ENCODE measurements at regions not wholly inside any gene's neighbourhood (a gene's known extent, or its start where the extent isn't known, plus 50 kb on each side); places are given as distances from the start of the nearest gene placed in this dataset.
A peak's percentile ranks its signal among the peaks of the same experiment; 100 is the strongest.

DNA sequence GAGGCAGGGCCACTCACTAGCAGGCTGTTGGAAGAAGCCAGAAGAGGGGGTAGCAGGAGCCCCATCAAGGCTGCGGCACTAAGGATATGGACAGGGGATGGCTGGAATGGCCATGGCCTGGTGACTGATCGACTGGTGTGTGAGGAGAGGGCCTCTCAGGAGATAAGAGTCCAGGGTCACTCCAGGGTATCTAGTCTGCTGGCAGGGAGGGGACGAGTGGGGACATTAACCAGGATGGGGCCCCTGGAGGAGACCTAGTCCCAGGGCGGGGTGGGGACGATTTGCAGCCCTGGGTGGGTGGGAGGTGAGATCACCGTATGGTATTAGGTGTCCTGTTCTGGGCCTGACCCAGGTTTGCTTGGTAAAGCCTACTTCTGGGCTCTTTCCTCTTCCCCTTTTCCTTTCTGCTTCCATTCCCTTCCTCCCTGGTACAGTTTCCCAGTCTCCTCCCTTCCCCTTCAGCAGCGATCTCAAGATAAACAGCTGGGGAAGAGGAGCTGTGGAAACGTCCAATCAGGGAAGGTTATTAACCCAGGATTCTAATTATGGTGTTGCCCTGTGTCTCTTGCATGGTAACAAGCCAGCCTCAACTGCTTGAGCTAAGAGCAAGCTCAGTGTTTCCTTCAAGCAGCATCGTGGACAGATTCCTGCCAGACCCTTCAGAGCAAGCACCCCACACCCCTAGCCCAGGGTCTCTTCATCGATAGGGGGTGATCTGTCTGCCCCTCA, 233.2 kb downstream of the RPS24 start:
- no peak for DNase-seq (ENCODE audit: low read depth, low spot score)
- POLR2A ChIA-PET: interaction anchor here (1.1 kb wide), 1 partner anchor 11 kb away, joined by 4 read pairs; no protein-coding TSS in a partner anchor
- Histone ChIP-seq H3K4me3 (ENCODE audit: low read depth, low read length) (no peak overlapping the region), H3K27me3 (ENCODE audit: control insufficient read depth, insufficient read depth, low read length) (no peaks in the 10 kb centered on the region), H3K27ac (ENCODE audit: low read depth, low read length) (peak overlapping the region; percentile 33), H3K9me3 (ENCODE audit: control insufficient read depth, insufficient read depth, low read length) (peaks cover 5% of the 10 kb centered on the region; the same call in 1 of the 2 replicates)
- TF ChIP-seq, protein P1, sequence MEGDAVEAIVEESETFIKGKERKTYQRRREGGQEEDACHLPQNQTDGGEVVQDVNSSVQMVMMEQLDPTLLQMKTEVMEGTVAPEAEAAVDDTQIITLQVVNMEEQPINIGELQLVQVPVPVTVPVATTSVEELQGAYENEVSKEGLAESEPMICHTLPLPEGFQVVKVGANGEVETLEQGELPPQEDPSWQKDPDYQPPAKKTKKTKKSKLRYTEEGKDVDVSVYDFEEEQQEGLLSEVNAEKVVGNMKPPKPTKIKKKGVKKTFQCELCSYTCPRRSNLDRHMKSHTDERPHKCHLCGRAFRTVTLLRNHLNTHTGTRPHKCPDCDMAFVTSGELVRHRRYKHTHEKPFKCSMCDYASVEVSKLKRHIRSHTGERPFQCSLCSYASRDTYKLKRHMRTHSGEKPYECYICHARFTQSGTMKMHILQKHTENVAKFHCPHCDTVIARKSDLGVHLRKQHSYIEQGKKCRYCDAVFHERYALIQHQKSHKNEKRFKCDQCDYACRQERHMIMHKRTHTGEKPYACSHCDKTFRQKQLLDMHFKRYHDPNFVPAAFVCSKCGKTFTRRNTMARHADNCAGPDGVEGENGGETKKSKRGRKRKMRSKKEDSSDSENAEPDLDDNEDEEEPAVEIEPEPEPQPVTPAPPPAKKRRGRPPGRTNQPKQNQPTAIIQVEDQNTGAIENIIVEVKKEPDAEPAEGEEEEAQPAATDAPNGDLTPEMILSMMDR (IDR thresholded peaks at IDR 0.05; ENCODE audit: low read depth, low read length): no peak
- CTCF ChIA-PET: interaction anchor here (1.0 kb wide), 2 partner anchors 10 to 37 kb away, joined by 3 read pairs; no protein-coding TSS in a partner anchor

DNA sequence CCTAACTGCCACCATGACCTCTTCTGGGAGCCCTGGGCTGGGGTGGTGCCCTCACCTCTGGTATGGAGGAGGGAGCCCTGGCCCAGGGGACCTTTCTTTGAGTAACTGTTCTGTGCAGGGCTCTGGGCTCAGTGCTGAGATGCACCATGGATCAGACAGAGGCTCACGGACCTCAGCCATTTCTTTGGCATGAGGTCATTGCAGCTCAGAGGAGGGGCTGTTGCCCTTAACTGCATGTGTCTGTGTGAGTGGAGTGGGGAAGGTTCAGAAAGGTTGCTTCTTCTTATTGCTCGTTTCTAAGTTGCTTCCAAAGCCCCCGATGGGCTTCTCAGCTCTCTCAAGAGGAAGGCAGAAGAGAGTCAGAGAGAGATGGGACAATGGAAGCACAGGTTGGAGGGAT, 233.9 kb downstream of the RPS24 start:
- POLR2A ChIA-PET: interaction anchor here (1.1 kb wide), 1 partner anchor 12 kb away, joined by 4 read pairs; no protein-coding TSS in a partner anchor
- DNase-seq (ENCODE audit: low read depth, low spot score): no peak
- Histone ChIP-seq H3K4me3 (ENCODE audit: low read depth, low read length) (no peak overlapping the region), H3K27ac (ENCODE audit: low read depth, low read length) (peak overlapping the region; percentile 33), H3K27me3 (ENCODE audit: control insufficient read depth, insufficient read depth, low read length) (no peaks in the 10 kb centered on the region), H3K9me3 (ENCODE audit: control insufficient read depth, insufficient read depth, low read length) (peaks cover 11% of the 10 kb centered on the region)
- CTCF ChIA-PET: interaction anchor here (1.0 kb wide), 2 partner anchors 9 to 37 kb away, joined by 3 read pairs; no protein-coding TSS in a partner anchor
- TF ChIP-seq, protein P1 (IDR thresholded peaks at IDR 0.05; ENCODE audit: low read depth, low read length): no peak

DNA sequence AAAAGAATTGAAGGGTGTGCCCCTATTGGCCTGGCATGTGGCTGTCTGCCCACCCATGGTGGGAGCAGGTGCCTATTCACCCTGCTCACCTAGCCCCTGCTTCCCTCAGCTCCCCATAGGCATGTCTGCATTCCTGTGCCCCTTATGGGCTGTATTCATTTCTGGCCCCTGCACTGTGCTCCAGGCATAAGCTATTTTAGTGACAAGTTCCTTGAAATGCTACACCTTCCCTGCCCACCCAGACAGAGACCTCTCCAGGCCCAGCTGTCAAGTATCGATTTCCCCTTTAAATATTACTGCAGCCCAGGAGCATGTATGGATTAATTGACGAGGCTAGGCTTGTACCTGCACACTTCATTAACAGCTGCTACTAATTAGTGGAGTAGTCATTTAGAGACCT, 235.4 kb downstream of the RPS24 start:
- Histone ChIP-seq H3K9me3 (ENCODE audit: control insufficient read depth, insufficient read depth, low read length) (peaks cover 11% of the 10 kb centered on the region), H3K4me3 (ENCODE audit: low read depth, low read length) (no peak overlapping the region), H3K27me3 (ENCODE audit: control insufficient read depth, insufficient read depth, low read length) (no peaks in the 10 kb centered on the region), H3K27ac (ENCODE audit: low read depth, low read length) (no peak overlapping the region)
- CTCF ChIA-PET: no interaction called here
- POLR2A ChIA-PET: no interaction called here
- no peak for DNase-seq (ENCODE audit: low read depth, low spot score)
- TF ChIP-seq, protein P1 (IDR thresholded peaks at IDR 0.05; ENCODE audit: low read depth, low read length): no peak

DNA sequence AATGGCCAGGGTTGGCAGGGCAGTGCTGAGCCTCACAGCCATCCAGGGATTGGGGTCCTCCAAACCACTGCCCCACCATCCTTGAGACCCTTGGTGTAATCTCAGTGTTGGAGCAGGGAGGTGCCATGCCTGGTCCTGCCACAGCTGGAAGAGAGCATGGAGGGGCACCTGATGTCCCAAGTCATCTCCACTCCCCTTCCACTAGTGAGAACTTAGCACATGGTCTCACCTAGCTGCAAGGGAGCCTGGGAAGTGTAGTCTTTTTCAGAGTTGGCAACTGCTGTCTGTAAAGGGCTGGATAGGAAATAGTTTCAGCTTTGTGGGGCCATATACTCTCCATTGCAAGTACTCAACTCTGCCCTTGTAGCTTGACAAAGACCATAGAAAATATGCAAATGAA, 238.7 kb downstream of the RPS24 start:
- TF ChIP-seq, protein P1 (IDR thresholded peaks at IDR 0.05; ENCODE audit: low read depth, low read length): no peak
- H3K4me3 ChIP-seq (ENCODE audit: low read depth, low read length): no peak overlapping the region
- CTCF ChIA-PET: no interaction called here

DNA sequence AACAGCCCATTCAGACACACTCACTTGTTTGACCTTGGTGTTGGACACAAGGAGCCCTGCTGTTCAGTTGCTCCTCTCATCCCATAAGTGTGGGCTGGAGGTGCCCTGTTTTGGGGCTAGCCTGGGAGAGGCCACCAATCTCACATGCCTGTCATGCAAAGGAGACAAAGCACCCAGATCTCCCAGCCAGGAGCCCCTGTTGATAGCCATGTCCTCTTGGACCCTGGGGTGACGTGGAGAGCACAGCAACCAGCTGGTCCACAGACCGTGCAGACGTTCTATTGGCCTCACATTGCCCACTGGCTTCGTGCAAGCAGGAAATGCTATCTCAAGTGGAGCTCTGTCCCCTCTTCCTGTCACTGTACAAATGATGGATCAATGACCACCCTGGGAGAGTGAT, 240.8 kb downstream of the RPS24 start:
- CTCF ChIA-PET: no interaction called here

More for the DNA sequence above, 238.7 kb downstream of the RPS24 start:
- POLR2A ChIA-PET: interaction anchor here (0.5 kb wide), 1 partner anchor 305 kb away, joined by 3 read pairs; no protein-coding TSS in a partner anchor
- H3K9me3 ChIP-seq (ENCODE audit: control insufficient read depth, insufficient read depth, low read length): peaks cover 11% of the 10 kb centered on the region
- no peak overlapping the region for H3K27ac ChIP-seq (ENCODE audit: low read depth, low read length)
- DNase-seq (ENCODE audit: low read depth, low spot score): no peak
- H3K27me3 ChIP-seq (ENCODE audit: control insufficient read depth, insufficient read depth, low read length): no peaks in the 10 kb centered on the region

More for the DNA sequence above, 240.8 kb downstream of the RPS24 start:
- POLR2A ChIA-PET: interaction anchor here (0.6 kb wide), 1 partner anchor 24 kb away, joined by 6 read pairs; no protein-coding TSS in a partner anchor
- Histone ChIP-seq H3K27ac (ENCODE audit: low read depth, low read length) (no peak overlapping the region), H3K27me3 (ENCODE audit: control insufficient read depth, insufficient read depth, low read length) (no peaks in the 10 kb centered on the region), H3K4me3 (ENCODE audit: low read depth, low read length) (no peak overlapping the region), H3K9me3 (ENCODE audit: control insufficient read depth, insufficient read depth, low read length) (peaks cover 6% of the 10 kb centered on the region)
- no peak for DNase-seq (ENCODE audit: low read depth, low spot score)
- TF ChIP-seq, protein P1 (IDR thresholded peaks at IDR 0.05; ENCODE audit: low read depth, low read length): no peak
